ENCODE measurements at regions not wholly inside any gene's neighbourhood (a gene's known extent, or its start where the extent isn't known, plus 50 kb on each side); places are given as distances from the start of the nearest gene placed in this dataset.
A peak's percentile ranks its signal among the peaks of the same experiment; 100 is the strongest.

- Histone ChIP-seq H2BK20ac (ENCODE audit: low read depth, low read length, poor library complexity, severe bottlenecking) (no peak overlapping the region), H3K14ac (ENCODE audit: insufficient read depth, low read length) (no peak overlapping the region), H3T11ph (ENCODE audit: low read length) (no peak overlapping the region), H4K5ac (ENCODE audit: insufficient read length, low read depth, low read length) (no peak overlapping the region), H3K79me2 (ENCODE audit: insufficient read depth, low read length) (no peaks in the 10 kb centered on the region), H4K91ac (ENCODE audit: insufficient read length, low read depth, low read length) (no peak overlapping the region), H3K79me1 (ENCODE audit: insufficient read depth, low read depth, low read length, poor library complexity, severe bottlenecking) (no peaks in the 10 kb centered on the region), H3K23ac (ENCODE audit: insufficient read length, low read depth, low read length) (no peak overlapping the region), H3K27me3 (ENCODE audit: insufficient read depth, low read length) (no peaks in the 10 kb centered on the region), H2AFZ (ENCODE audit: low read length) (no peak overlapping the region), H3K4me2 (ENCODE audit: insufficient read depth, insufficient read length, low read length) (no peak overlapping the region), H2BK12ac (ENCODE audit: insufficient read length, low read depth, low read length) (no peak overlapping the region), H2AK5ac (ENCODE audit: insufficient read length, low read length) (no peak overlapping the region), H3K23me2 (ENCODE audit: insufficient read length, low read depth, low read length, poor library complexity, severe bottlenecking) (no peaks in the 10 kb centered on the region), H3K4ac (ENCODE audit: low read depth, low read length) (no peak overlapping the region), H4K20me1 (ENCODE audit: control insufficient read depth, insufficient read depth, insufficient read length) (no peaks in the 10 kb centered on the region), H3K4me1 (ENCODE audit: insufficient read depth, low read length) (peaks cover 7% of the 10 kb centered on the region), H3K56ac (ENCODE audit: insufficient read length, low read depth, low read length) (no peak overlapping the region), H2BK15ac (ENCODE audit: low read depth, low read length) (no peak overlapping the region), H4K8ac (replicated peaks; ENCODE audit: insufficient read length, low read depth, low read length) (no peak overlapping the region), H2BK120ac (ENCODE audit: low read depth, low read length, poor library complexity, severe bottlenecking) (no peak overlapping the region), H3K27ac (ENCODE audit: insufficient read length, low read depth, low read length) (no peak overlapping the region), H2BK5ac (ENCODE audit: insufficient read length, low read length) (no peak overlapping the region), H3K9ac (ENCODE audit: extremely low read depth, insufficient read length, low read length) (no peak overlapping the region), H3K9me3 (ENCODE audit: control insufficient read depth, low read depth, low read length) (no peaks in the 10 kb centered on the region), H3K18ac (ENCODE audit: insufficient read length, low read depth, low read length) (no peak overlapping the region)
- DNase-seq, result no peak
- Mint-ChIP-seq H3K27ac (peak overlapping the region in 2 of 3 experiments; percentile 19 to 72; a peak in 2 of 7 replicates), H3K4me1 (peaks cover 23 to 30% of the 10 kb centered on the region in 2 experiments), H3K9me3 (no peaks in the 10 kb centered on the region), H3K4me3 (no peak overlapping the region), H3K27me3 (ENCODE audit: low read depth) (no peaks in the 10 kb centered on the region), H3K36me3 (ENCODE audit: insufficient read depth in 1 of 3, low read depth in 3 of 3) (no peaks in the 10 kb centered on the region; a peak in 1 of 7 replicates)
- TF ChIP-seq CTCF (conservative IDR thresholded peaks at IDR 0.05), result no peak
These were observed 859.6 kb upstream of the SEMA6A start for GRCh38 chr5:117434254-117434653.
